NCI-H774 (cell line): ENCODE measurements at regions not wholly inside any gene's neighbourhood (a gene's known extent, or its start where the extent isn't known, plus 50 kb on each side); places are given as distances from the start of the nearest gene placed in this dataset.

Experiments
- DNase-seq: peaks from one replicate; lab custom pipeline; 2025; lab: John Stamatoyannopoulos, UW

GRCh38 chr13:78004821-78005220 lies 86.2 kb upstream of the EDNRB start:
- no peak for DNase-seq

DNA sequence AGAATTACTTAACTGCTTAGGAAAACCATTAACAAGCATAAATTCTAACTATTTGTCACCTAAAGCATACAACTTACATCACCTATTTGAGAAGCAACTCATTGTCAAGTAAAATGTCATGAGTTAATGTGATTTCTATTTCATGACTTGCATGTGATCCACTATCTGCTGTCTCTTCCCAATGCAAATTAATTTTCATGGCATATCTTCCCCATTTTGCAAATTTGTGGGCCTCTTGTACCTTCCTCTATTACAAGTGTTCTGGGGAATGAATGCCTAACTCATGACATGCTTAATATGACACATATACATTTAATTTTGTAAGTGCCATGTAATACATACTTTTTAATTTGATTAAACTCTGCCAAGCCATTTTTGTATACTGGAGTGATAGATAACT lies 81.1 kb upstream of the EDNRB start:
- DNase-seq: no peak

DNA sequence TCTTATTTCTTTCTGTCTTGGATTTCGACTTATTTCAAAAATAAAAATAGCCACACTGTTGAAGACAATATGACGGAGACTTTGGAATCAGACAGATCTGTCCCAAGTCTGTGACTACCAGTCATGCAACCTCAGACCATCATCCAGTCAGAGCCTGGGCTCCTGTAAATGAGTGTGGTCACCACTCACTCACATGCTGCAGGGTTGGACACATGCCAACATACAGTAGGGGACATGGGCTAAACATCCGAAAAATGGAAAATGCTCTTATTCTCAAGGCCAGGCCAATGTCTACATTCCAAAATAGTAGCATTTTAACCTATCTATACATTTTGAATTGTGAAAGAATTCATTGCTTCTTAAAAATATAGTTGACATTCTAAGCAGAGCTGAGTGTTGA lies 75.5 kb upstream of the EDNRB start:
- no peak for DNase-seq

GRCh38 chr13:77991003-77991402 lies 72.4 kb upstream of the EDNRB start:
- no peak for DNase-seq

DNA sequence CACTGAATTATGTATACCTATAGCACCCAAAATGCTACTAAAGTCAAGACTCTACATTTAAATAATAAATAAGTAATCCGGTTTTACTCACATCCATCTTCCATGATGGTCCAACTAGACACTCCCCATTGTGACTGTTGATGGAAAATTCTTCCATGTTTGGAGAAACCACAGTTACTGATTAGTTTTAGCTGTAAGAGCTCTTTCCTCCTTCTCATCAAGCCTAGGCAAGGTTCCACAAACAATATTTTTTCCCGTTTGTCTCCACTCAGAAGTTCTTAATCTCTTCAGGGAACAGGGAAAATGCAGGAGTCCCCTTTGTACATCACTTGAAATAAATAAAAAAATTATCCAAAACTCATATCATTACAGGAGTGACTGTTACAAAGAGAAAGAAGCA lies 70.7 kb upstream of the EDNRB start:
- DNase-seq: no peak

- DNase-seq: no peak
Observed at GRCh38 chr13:77988355-77988754, 69.7 kb upstream of the EDNRB start.

- no peak for DNase-seq
Observed at GRCh38 chr13:77986713-77987112, 68.1 kb upstream of the EDNRB start.

- no peak for DNase-seq
Observed at GRCh38 chr13:77985866-77986636, 67.4 kb upstream of the EDNRB start.

- no peak for DNase-seq
Observed at GRCh38 chr13:77981281-77981881, 62.8 kb upstream of the EDNRB start.

GRCh38 chr13:77980592-77980991 lies 62.0 kb upstream of the EDNRB start:
- no peak for DNase-seq

DNA sequence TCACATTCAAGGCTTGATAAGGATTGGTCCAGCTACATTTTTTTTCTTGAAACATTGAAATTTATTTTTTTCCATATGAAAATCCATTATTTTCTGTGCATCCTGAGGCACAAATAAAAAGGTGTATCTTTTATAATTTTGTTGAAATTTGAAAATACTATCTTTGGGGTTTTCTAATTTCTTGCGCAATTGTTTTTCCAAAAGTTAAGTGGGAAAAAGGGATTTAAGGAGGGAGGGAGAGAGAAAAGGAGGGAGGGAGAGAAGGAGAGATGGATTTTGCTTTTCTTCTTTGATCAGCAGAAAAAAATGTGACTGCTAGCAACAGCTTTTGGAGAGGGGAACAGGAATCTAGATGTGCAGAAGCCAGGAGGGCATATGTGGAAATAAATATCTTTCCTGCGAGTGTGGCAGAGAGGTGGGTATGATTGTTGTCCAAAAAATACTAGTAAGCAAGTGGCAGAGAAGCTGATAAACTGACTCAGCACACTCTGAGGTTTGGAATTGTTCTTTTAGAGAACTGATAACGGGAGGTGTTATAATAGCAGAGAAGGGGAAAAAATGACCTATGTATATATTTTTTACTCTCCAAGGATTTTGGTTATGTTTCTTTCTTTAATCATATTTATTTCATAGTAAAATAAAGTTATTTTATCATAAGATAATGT lies 61.2 kb upstream of the EDNRB start:
- no peak for DNase-seq

GRCh38 chr13:77975358-77976042 lies 56.9 kb upstream of the EDNRB start:
- DNase-seq: no peak

DNA sequence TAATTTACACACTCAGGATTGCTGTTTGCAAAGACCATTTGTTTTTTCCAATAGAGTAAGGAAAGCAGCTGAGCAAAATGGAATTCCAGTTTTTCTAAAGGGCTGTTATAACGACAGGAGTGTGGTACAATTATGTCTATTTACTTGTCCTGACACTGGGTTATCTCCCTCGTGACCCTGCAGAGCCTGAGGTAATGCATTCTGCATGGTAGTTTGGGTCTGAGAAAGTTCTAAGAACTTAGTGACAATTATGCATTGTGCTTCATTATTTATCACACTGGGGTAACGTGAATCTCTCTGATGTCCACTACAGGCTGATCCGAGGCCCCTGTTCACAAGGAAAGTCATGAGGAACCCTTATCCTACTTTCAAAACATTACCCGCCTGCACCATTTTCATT lies 50.7 kb upstream of the EDNRB start:
- DNase-seq: no peak
